SIG-M5 treated with dmso at 0.1 percent for 504 hours (cell line): ENCODE measurements at regions not wholly inside any gene's neighbourhood (a gene's known extent, or its start where the extent isn't known, plus 50 kb on each side); places are given as distances from the start of the nearest gene placed in this dataset.
"Not testable (repeated sequence)": the region's sequence is repeated elsewhere in the genome, so short reads cannot be mapped to it uniquely, and the experiment has no call there.

Source experiments
- DNase-seq: peaks from one replicate; lab custom pipeline; 2025; ENCODE audit not compliant: unreplicated experiment; lab: John Stamatoyannopoulos, UW

DNA sequence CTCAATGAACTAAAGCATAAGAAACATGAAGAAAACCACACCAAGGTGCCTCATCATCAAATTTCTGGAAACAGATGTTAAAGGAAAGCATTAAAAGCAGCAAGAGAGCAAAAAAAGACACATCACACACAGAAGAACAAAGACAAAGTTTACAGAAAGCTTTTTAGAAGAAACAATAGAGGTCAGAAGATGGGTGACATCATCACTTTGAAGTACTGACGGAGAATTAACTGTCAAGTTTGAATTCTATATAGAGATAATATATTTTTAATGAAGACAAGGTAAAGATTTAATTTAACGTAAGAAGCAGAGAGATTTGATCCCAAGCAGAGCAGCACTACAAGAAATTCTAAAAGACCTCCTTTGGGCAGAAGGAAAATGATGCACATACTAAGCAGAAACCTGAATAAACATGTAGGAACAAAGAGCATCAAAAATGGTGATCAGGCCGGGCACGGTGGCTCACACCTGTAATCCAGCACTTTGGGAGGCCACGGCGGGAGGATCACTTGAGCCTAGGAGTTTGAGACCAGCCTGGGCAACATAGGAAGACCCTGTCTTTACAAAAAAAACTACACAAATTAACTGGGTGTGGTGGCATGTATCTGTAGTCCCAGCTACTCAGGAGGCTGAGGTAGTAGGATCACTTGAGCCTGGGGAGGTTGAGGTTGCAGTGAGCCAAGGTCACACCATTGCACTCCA is 63.3 kb upstream of the RTL6 start:
- DNase-seq, result no peak

DNA sequence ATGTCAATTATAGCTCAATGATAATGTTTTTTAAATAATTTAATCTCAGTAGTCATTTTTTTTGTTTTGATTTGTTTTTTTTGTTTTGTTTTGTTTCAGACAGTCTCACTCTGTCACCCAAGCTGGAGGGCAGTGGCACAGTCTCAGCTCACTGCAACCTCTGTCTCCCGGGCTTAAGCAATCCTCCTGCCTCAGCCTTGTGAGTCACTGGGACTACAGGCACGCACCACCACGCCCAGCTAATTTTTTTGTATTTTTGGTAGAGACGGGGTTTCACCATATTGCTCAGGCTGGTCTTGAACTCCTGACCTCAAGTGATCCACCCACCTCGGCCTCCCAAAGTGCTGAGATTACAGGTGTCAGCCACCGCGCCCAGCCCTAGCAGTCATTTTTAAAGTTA is 60.6 kb upstream of the RTL6 start:
- DNase-seq, result peak; percentile 14

DNA sequence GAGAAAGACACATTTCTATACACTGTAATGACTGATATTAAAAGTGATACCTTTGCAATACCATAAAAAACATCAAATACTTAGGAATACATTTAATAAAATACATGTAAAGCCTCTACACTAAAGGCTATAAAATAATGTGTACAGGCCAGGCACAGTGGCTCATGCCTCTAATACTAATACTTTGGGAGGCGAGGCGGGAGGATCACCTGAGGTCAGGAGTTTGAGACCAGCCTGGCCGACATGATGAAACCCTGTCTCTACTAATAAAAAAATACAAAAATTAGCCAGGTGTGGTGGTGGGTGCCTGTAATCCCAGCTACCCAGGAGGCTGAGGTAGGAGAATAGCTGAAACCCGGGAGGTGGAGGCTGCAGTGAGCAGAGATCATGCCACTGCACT is 59.8 kb upstream of the RTL6 start:
- not testable (repeated sequence) for DNase-seq

DNA sequence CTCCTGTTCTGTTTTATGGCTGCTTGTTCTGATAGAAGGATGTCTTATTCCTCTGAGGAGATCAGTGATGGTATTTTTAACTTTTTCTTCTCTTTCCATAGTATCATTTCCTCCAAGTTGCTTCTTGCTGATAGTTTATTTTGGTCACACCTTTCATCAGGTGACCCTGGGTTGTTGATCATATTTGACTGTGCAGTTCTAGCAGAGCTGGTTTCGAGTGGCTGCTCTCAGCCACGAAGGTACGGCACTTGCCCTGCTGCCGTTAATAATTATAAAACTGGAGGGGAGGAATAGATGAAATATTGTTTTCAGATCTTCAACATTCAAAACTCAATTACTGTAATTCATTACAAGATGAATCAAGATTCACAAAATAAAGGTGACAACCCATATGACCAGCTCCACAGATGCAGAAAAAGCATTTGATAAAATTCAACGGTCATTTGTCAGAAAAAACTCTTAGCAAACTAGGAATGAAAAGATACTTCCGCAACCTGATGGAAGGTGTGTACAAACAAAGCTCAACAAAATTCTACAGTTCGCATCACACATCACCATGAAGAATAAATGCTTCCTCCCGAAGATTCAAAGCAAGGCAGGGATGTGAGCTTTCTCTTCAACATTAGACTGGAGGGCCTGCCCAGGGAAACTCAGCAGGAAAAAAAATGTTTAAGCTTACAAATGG is 59.2 kb upstream of the RTL6 start:
- DNase-seq, result no peak

DNA sequence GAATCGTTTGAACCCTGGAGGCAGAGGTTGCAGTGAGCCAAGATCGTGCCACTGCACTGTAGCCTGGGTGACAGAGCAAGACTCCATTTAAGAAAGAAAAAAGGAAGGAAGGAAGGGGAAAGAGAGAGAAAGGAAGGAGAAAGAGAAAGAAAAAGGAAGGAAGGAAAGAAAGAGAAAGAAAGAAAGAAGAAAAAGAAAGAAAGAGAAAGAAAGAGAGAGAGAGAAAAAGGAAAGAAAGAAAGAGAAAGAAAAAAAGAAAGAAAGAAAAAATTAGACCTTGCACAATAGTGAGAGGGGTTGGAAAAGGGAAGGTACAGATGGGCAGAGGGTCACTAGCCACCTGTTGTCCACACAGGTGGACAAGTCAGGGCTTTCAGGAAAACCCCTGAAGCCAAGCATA is 57.6 kb upstream of the RTL6 start:
- DNase-seq, result no peak

DNA sequence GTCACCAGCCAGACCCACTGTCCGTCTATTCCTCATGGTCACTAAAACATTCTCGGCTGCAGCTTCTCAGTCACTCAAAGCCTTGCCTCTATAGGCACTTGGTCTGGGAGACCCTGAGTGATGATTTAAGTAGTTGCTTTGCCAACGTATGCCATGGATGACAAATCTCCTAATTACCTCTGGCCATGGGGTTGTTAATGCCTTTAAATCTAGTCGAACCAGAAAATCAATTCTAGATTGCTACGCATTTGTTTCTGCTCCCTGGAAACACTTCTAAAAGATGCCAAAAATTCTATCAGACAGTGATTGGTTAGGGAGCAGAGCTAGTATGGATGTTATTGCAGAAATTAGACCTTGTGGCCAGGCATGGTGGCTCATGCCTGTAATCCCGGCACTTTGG is 57.0 kb upstream of the RTL6 start:
- no peak for DNase-seq

DNA sequence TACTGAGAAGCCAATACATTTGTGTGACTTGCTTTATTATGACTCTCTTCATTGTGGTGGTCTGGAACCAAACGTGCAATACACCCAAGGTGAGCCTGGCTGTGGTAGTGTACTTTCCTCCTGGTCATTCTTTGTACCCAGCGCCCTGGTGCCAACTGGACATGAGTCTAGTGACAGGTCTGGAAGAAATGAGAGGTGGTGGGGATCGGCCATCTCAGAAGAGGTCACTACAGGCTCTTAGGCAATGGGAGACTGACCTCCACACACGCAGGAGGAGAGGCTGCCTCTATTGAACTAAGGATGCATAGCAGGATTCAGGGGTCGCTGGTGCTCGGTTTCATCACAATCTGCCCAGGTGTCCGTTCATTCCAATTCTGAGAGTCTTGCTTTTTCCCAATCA is 56.4 kb upstream of the RTL6 start:
- no peak for DNase-seq

DNA sequence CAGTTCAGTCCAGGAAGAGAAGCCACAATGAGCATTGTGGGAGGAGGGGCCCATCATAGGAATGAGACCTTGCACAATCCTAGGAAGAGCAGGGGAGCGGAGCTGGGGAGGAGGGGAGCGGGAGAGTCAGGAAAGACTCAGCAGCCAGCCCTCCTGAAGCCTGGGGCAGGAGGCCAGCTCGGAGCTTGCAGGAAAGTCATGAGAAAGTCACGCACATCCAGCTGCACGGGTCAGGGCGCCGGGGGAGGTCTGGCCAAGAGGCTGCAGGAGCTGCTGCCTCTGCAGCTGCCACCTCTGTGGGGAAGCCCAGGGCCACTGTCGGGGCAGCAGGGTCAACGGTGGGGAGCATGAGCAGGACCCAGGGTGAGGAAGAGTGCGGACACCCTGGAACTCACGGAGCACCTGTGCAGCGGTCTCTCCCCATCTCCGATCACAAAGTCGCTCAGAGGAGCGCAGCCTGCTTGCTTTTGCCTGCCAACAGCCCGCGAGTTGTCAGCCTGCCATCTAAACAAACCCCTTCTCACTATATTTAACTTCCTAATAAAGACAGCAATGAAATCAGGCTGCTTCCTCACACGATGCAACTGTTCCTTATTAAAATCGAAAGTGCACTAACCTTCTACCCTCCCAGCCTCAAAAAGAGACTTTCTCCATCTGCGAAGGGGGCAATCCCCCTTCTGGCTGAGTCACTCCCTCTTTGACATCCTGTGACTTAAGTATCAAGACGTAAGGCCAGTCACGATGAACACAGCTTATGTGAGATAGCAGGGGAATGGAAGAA is 52.9 kb upstream of the RTL6 start:
- DNase-seq, result peak; percentile 83

DNA sequence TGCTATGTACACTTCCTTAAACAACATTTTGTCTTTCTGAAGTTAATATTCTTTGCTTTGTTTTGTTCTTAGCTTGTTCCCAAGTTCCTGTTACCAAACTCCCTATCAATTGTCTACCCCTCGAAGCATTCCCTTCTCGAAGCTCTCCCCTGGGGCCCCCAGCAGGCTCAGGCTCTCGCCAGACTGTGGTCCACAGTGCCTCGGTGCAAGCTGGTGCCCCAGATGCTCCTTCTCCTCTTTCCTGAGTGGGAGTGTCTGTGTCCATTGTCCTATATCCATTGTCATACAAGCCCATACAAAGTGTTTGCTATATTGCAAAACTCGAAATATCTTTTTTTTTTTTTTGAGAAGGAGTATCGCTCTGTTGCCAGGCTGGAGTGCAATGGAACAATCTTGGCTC is 51.7 kb upstream of the RTL6 start:
- DNase-seq, result no peak

DNA sequence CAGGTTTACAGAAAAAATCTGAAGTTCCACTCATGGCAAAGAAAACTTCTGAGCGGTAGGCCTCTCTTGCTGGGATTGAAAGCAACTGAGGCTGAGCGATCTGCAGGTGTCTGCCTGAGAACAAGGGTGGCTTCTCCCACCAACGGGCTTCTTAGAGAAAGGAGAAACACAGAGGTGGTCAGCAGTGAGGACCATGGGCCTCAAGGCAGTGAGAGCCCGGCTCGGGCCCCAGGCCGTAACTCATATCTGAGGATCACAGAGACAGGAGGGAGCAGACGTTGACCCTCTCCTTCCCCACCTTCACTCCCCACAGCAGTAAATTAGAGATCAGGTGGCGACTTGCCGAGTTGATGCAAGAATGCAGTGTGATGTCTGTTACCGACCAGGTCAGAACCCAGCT is 50.9 kb upstream of the RTL6 start:
- DNase-seq, result no peak
